Caco-2 (cell line): ENCODE measurements at regions not wholly inside any gene's neighbourhood (a gene's known extent, or its start where the extent isn't known, plus 50 kb on each side); places are given as distances from the start of the nearest gene placed in this dataset.

Experiments used
- BruUV-seq: library from RNA; stranded (reverse); fragments of 400-500 nt; replicated peaks from 2 replicates; lab custom pipeline; 2021; lab: Mats Ljungman, UMichigan
- CTCF ChIA-PET: fragments of 300-600 bp; sonication (Branson Sonifier 250); formaldehyde crosslinking; loops from one replicate; lab custom pipeline; 2022; ENCODE audit warnings: antibody characterized with exemption; lab: Charles Lee
- POLR2A ChIA-PET: fragments of 300-600 bp; sonication (Branson Sonifier 250); formaldehyde crosslinking; loops from one replicate; lab custom pipeline; 2022; ENCODE audit warnings: antibody characterized with exemption; lab: Charles Lee
- DNase-seq, 2 experiments: peaks; one replicate each; pipeline versions ENCODE4 v3.0.0 to v3.0.0-alpha.2; 2020 to 2022
- H3K27me3 ChIP-seq: replicated peaks from 2 replicates; pipeline ENCODE4 v1.6.0; 2011; ENCODE audit warnings: low read length; ENCODE audit not compliant: control insufficient read depth, insufficient read depth
- H3K36me3 ChIP-seq: 2 replicates; pipeline ENCODE4 v1.5.1; 2011; ENCODE audit warnings: low read length; ENCODE audit not compliant: control insufficient read depth, insufficient read depth
- H3K4me1 ChIP-seq: fragments of 250-450 bp; sonication (Bioruptor Pico); 2 replicates; pipeline ENCODE4 v1.5.1; 2020; ENCODE audit warnings: mild to moderate bottlenecking
- H3K4me3 ChIP-seq: 2 replicates; pipeline ENCODE4 v1.5.1; 2011; ENCODE audit warnings: low read depth, mild to moderate bottlenecking, control low read depth, low read length
- H3K9me3 ChIP-seq: fragments of 250-450 bp; sonication (Bioruptor Pico); 2 replicates; pipeline ENCODE4 v1.5.1; 2020; ENCODE audit warnings: mild to moderate bottlenecking, moderate library complexity
- H3K27ac Mint-ChIP-seq: one replicate; pipeline ENCODE4 v1.8.0; 2022; ENCODE audit warnings: mixed read lengths; ENCODE audit not compliant: unreplicated experiment
- H3K27me3 Mint-ChIP-seq: one replicate; pipeline ENCODE4 v1.8.0; 2022; ENCODE audit warnings: mixed read lengths; ENCODE audit not compliant: insufficient read depth, unreplicated experiment
- H3K36me3 Mint-ChIP-seq: one replicate; pipeline ENCODE4 v1.8.0; 2022; ENCODE audit warnings: mild to moderate bottlenecking, mixed read lengths; ENCODE audit not compliant: insufficient read depth, unreplicated experiment
- H3K4me1 Mint-ChIP-seq: one replicate; pipeline ENCODE4 v1.8.0; 2022; ENCODE audit warnings: low read depth, mixed read lengths; ENCODE audit not compliant: unreplicated experiment
- H3K4me3 Mint-ChIP-seq: one replicate; pipeline ENCODE4 v1.8.0; 2022; ENCODE audit warnings: mild to moderate bottlenecking, moderate library complexity, mixed read lengths; ENCODE audit not compliant: unreplicated experiment
- H3K9me3 Mint-ChIP-seq: one replicate; pipeline ENCODE4 v1.8.0; 2022; ENCODE audit warnings: mixed read lengths; ENCODE audit not compliant: unreplicated experiment
- intact Hi-C: fragments of 100-400 bp; cut with micrococcal nuclease; formaldehyde crosslinking; loops from one replicate; pipeline ENCODE4 v1.10.0; 2022; ENCODE audit not compliant: unreplicated experiment
- TF ChIP-seq, protein P1 (sequence below), 2 experiments: fragments of 200-600 bp in 1 of 2; IDR thresholded peaks; 1 replicate in 1 of 2; 2 replicates in 1 of 2; pipeline versions ENCODE4 v1.5.1 to v1.8.0; 2011 to 2022; ENCODE audit warnings: antibody characterized with exemption in 1 of 2, control low read depth in 1 of 2, inconsistent platforms in 1 of 2, low read depth in 1 of 2, low read length in 1 of 2, mild to moderate bottlenecking in 1 of 2, moderate library complexity in 1 of 2; ENCODE audit not compliant: insufficient read depth in 1 of 2, severe bottlenecking in 1 of 2, unreplicated experiment in 1 of 2

DNA sequence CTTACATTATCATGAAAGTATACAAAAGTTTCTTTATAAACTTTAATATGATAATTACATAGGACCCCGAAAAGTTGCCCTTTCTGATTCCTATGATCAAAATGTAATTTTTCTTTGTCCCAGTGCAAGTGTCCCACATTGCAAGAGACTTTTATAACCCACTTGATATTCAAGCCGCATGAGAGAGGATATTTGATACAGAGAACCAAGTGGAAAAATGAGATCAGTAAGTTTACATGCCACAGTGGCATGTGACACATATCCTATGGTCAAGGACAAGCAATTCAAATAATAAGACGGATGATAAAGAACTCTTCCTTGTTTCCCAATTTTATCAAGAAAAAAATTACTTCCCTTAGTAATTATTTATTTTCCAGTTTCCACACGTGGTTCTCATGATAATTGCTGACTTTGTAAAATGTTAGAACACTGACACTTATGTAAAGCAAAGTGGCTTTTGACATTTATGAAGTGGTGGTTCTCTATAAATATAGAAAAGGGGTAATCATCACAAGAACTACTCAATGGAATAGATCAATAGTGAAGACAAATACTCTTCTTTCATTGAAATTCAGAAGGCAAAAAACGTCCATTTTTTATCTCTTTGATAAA, 273.7 kb upstream of the NOCT start:
- Mint-ChIP-seq H3K27me3 (no peaks in the 10 kb centered on the region), H3K36me3 (no peaks in the 10 kb centered on the region), H3K9me3 (no peaks in the 10 kb centered on the region), H3K4me3 (no peak overlapping the region), H3K4me1 (no peaks in the 10 kb centered on the region), H3K27ac (no peak overlapping the region)
- ChIA-PET CTCF (no interaction called here), POLR2A (no interaction called here)
- Histone ChIP-seq H3K9me3 (no peaks in the 10 kb centered on the region), H3K4me1 (no peaks in the 10 kb centered on the region), H3K4me3 (no peak overlapping the region), H3K36me3 (no peaks in the 10 kb centered on the region), H3K27me3 (no peaks in the 10 kb centered on the region)
- no TSS peak for BruUV-seq
- intact Hi-C loops, result no loop called here
- TF ChIP-seq, protein P1, sequence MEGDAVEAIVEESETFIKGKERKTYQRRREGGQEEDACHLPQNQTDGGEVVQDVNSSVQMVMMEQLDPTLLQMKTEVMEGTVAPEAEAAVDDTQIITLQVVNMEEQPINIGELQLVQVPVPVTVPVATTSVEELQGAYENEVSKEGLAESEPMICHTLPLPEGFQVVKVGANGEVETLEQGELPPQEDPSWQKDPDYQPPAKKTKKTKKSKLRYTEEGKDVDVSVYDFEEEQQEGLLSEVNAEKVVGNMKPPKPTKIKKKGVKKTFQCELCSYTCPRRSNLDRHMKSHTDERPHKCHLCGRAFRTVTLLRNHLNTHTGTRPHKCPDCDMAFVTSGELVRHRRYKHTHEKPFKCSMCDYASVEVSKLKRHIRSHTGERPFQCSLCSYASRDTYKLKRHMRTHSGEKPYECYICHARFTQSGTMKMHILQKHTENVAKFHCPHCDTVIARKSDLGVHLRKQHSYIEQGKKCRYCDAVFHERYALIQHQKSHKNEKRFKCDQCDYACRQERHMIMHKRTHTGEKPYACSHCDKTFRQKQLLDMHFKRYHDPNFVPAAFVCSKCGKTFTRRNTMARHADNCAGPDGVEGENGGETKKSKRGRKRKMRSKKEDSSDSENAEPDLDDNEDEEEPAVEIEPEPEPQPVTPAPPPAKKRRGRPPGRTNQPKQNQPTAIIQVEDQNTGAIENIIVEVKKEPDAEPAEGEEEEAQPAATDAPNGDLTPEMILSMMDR (IDR thresholded peaks at IDR 0.05; ENCODE audit: insufficient read depth in 1 of 2, low read depth in 1 of 2, low read length in 1 of 2, severe bottlenecking in 1 of 2, unreplicated experiment in 1 of 2), result no peak
- DNase-seq, result no peak

DNA sequence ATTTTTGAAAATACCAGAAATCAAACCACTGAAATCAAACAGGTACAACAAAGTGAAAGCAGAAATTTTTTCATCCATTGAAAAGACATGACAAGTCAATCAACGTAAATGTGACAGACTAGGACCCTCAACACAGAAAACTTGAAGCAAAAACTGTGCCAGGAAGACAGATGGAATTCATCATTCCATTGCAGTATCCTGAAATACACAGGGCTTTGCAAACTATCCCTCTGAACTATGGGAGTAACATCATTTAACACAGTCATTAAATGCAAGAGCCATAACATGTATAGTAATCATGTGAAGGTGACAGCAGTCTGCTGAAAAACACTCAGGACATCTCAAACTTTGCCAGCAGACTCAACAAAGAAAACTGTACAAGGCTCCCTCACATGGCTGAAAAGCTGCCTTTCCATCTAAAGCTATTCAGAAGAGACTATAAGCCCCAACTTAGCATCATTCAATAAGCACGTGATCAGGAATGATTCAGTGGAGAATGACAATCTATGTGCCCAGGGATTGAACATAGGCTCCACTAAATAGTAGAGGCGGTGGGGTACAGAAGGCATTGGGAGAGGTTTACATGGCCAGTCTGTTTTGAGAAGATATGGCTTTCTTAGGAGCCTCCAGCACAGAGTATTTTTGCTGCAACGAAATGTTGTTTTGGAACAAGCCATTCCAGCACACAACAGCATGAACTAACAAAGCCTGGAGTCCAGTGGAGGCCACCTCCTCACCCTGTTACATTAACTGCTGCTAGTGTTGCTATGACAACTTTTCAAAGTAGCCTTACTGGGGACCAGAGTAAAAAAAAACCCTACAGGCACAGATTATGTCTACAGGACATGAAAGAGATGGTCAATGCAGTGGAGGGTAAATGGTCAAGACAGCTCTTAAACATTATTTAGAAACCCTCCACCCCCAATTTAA, 274.5 kb upstream of the NOCT start:
- H3K27me3 ChIP-seq, result no peaks in the 10 kb centered on the region
- TF ChIP-seq, protein P1 (IDR thresholded peaks at IDR 0.05; ENCODE audit: insufficient read depth in 1 of 2, low read depth in 1 of 2, low read length in 1 of 2, severe bottlenecking in 1 of 2, unreplicated experiment in 1 of 2), result no peak
- Mint-ChIP-seq H3K4me1 (no peaks in the 10 kb centered on the region), H3K4me3 (no peak overlapping the region), H3K27ac (no peak overlapping the region), H3K9me3 (no peaks in the 10 kb centered on the region), H3K27me3 (no peaks in the 10 kb centered on the region), H3K36me3 (no peaks in the 10 kb centered on the region)
- DNase-seq, result no peak
- ChIA-PET CTCF (no interaction called here), POLR2A (no interaction called here)
- no peaks in the 10 kb centered on the region for H3K4me1 ChIP-seq
- no TSS peak for BruUV-seq
- H3K4me3 ChIP-seq, result no peak overlapping the region
- H3K9me3 ChIP-seq, result no peaks in the 10 kb centered on the region; the same call in 1 of the 2 replicates
- H3K36me3 ChIP-seq, result no peaks in the 10 kb centered on the region
- intact Hi-C loops, result no loop called here

DNA sequence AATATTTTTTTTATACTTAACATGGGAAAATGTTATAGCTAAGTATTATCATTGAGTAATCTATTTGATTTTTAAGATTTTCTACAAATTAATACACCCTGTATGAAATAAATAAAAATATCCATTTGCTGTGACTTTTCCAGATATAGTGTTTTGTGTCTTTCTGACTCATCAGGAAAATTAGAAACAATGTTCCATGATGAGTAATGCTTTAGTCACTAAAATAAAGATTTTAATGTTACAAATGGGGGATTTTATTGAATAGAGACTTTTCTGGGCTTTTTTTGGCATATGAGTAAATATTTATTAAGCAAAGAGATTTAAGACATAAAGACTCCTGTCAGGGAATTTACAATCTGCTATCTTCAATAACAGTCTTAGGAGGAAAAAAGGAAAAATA, 279.2 kb upstream of the NOCT start:
- Mint-ChIP-seq H3K36me3 (no peaks in the 10 kb centered on the region), H3K4me3 (no peak overlapping the region), H3K4me1 (no peaks in the 10 kb centered on the region), H3K9me3 (no peaks in the 10 kb centered on the region), H3K27ac (no peak overlapping the region), H3K27me3 (no peaks in the 10 kb centered on the region)
- TF ChIP-seq, protein P1 (IDR thresholded peaks at IDR 0.05; ENCODE audit: insufficient read depth in 1 of 2, low read depth in 1 of 2, low read length in 1 of 2, severe bottlenecking in 1 of 2, unreplicated experiment in 1 of 2), result no peak
- DNase-seq, result no peak
- no peaks in the 10 kb centered on the region for H3K27me3 ChIP-seq
- H3K4me3 ChIP-seq, result no peak overlapping the region
- H3K4me1 ChIP-seq, result no peaks in the 10 kb centered on the region
- CTCF ChIA-PET, result no interaction called here
- intact Hi-C loops, result no loop called here
- POLR2A ChIA-PET, result no interaction called here
- no TSS peak for BruUV-seq
- H3K9me3 ChIP-seq, result no peaks in the 10 kb centered on the region; the same call in 1 of the 2 replicates
- no peaks in the 10 kb centered on the region for H3K36me3 ChIP-seq
